GM19193 (cell line): ENCODE measurements at regions not wholly inside any gene's neighbourhood (a gene's known extent, or its start where the extent isn't known, plus 50 kb on each side); places are given as distances from the start of the nearest gene placed in this dataset.

Experiments used
- POLR2A ChIP-seq: IDR thresholded peaks from 4 replicates; pipeline ENCODE4 v1.6.1; 2011; ENCODE audit not compliant: insufficient read depth, insufficient read length; ENCODE audit errors: extremely low read depth

- no peak for TF ChIP-seq POLR2A
Observed at GRCh38 chr14:106069804-106070625, 543.6 kb downstream of the TMEM121 start.

DNA sequence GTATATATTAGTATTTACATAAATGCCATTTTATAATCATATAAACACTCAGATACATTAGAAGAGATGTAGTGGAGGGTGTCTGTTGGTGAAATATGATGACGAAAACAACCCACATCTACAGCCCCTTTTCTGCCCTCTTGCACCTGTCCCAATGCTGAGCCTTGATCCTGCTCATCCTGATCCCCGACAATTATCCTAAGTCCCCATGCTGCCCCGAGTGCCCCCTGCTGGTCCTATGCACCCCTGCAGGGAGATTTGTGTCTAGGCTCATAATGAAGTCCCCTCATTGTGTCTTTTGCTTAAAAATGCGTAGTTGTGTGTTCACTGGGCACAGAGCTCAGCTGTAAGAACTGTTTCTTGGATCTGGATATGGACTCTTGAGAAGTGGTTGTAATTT is 554.5 kb downstream of the TMEM121 start:
- TF ChIP-seq POLR2A: no peak

- TF ChIP-seq POLR2A: no peak
Observed at GRCh38 chr14:106083082-106083481, 556.7 kb downstream of the TMEM121 start.

GRCh38 chr14:106087837-106088236 is 561.5 kb downstream of the TMEM121 start:
- no peak for TF ChIP-seq POLR2A

DNA sequence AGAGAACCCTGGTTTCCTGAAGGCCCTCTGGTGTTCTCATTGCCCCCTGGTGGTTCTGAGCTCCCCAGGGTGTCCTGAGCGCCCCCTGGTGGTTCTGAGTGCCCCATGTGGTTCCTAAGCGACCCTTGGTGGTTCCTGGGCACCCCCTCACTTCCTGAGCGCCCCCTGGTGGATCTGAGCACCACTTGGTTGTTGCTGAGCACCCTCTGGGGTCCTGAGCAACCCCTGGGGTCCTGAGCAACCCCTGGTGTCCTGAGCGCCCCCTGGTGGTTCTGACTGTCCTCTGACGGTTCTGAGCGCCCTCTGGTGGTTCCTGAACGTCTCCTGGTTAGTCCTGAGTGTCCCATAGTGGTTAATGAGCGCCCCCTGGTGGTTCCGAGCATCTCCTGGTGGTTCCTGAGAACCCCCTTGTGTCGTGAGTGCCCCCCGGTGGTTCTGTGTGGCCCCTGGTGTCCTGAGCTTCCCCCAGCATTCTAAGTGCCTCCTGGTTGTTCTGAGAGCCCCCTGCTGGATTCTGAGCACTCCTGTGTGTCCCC is 568.3 kb downstream of the TMEM121 start:
- TF ChIP-seq POLR2A: no peak

DNA sequence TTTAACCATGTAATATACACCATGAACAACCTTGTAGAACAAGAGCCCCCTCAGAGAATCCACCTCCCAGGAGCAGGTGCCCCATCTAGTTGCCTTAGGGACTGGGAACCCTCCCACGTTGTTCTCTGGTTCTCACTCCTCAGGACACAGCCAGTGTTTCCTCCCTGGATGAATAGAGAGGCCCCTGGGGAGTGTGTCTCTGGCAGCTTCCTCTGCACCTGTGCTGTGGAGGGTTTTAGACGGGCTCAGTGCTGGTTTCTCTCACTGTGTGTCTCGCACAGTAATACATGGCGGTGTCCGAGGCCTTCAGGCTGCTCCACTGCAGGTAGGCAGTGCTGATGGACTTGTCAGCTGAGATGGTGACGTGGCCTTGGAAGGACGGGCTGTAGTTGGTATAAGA is 581.3 kb downstream of the TMEM121 start:
- no peak for TF ChIP-seq POLR2A

- no peak for TF ChIP-seq POLR2A
Observed at GRCh38 chr14:106109337-106109736, 583.0 kb downstream of the TMEM121 start.

- TF ChIP-seq POLR2A: no peak
Observed at GRCh38 chr14:106115401-106115800, 589.0 kb downstream of the TMEM121 start.

GRCh38 chr14:106120101-106120500 is 593.7 kb downstream of the TMEM121 start:
- TF ChIP-seq POLR2A: no peak

GRCh38 chr14:106129274-106129673 is 602.9 kb downstream of the TMEM121 start:
- TF ChIP-seq POLR2A: no peak

GRCh38 chr14:106134886-106135285 is 608.5 kb downstream of the TMEM121 start:
- no peak for TF ChIP-seq POLR2A

GRCh38 chr14:106141242-106142220 is 615.1 kb downstream of the TMEM121 start:
- TF ChIP-seq POLR2A: no peak

DNA sequence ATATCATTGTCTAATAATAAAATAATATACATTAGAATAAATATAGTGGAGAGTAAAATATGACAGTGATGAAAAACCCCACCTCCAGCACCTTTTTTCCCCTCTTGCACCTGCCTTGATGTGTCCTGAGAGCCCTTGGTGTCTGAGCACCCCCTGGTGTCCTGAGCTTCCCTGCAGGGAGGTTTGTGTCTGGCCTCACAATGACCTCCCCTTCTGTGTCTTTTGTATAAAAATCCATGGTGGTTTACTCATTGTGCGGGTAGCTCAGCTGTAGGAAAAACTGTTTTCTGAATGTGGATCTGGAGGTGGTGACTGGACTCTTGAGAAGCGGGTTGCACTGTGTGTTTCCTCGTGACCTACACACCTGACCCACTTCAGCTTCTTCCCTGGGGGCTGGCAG is 636.9 kb downstream of the TMEM121 start:
- TF ChIP-seq POLR2A: no peak

DNA sequence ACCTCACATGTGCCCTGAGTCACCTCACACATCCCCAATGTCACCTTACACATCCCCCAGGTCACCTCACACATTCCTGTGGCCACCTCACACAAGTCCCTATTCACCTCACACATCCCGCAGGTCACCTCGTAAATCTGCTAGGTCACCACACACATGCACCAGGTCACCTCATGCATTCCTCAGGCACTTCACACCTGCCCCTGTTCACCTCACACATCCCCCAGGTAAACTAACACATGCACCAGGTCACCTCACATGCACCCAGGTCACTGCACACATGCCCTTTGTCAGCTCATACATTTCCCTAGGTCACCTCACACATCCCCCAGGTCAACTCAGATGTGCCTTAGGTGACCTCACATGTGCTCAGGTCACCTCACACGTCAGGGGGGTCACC is 639.8 kb downstream of the TMEM121 start:
- TF ChIP-seq POLR2A: no peak

GRCh38 chr14:106166650-106167204 is 640.3 kb downstream of the TMEM121 start:
- no peak for TF ChIP-seq POLR2A
